HG02852 (cell line): ENCODE measurements at regions not wholly inside any gene's neighbourhood (a gene's known extent, or its start where the extent isn't known, plus 50 kb on each side); places are given as distances from the start of the nearest gene placed in this dataset.

Source experiments
- ATAC-seq: cut with Tn5 transposase; IDR thresholded peaks from one replicate; pipeline ENCODE4 v1.9.1; 2021; ENCODE audit warnings: mild to moderate bottlenecking, moderate library complexity; ENCODE audit not compliant: unreplicated experiment

GRCh38 chr12:76704693-76705092 lies 59.2 kb upstream of the ZDHHC17 start:
- no peak for ATAC-seq

- no peak for ATAC-seq
These were observed 57.8 kb upstream of the ZDHHC17 start for GRCh38 chr12:76706101-76706500.

- ATAC-seq = no peak
These were observed 57.2 kb upstream of the ZDHHC17 start for GRCh38 chr12:76706761-76707160.

- no peak for ATAC-seq
These were observed 56.1 kb upstream of the ZDHHC17 start for GRCh38 chr12:76707772-76708171.

- no peak for ATAC-seq
These were observed 55.6 kb upstream of the ZDHHC17 start for GRCh38 chr12:76708296-76708695.

- no peak for ATAC-seq
These were observed 52.7 kb upstream of the ZDHHC17 start for GRCh38 chr12:76711241-76711640.

GRCh38 chr12:76713130-76713529 lies 50.8 kb upstream of the ZDHHC17 start:
- ATAC-seq = no peak

- no peak for ATAC-seq
These were observed 49.9 kb upstream of the ZDHHC17 start for GRCh38 chr12:76713986-76714385.
